ENCODE measurements at regions not wholly inside any gene's neighbourhood (a gene's known extent, or its start where the extent isn't known, plus 50 kb on each side); places are given as distances from the start of the nearest gene placed in this dataset.

- Histone ChIP-seq H3K4me1 (ENCODE audit: low read depth) (no peaks in the 10 kb centered on the region), H3K4me3 (no peak overlapping the region), H3K9me3 (ENCODE audit: low read depth) (no peaks in the 10 kb centered on the region), H3K27me3 (no peaks in the 10 kb centered on the region), H3K27ac (no peak overlapping the region), H3K36me3 (no peaks in the 10 kb centered on the region)
- DNase-seq (ENCODE audit: low read depth in 1 of 2, low spot score in 1 of 2) = no peak
- no peak for TF ChIP-seq CTCF (IDR thresholded peaks at IDR 0.05; ENCODE audit: low read depth, low read length)
Observed at GRCh38 chr16:79500866-79501265, 99.7 kb downstream of the MAF start.

- Histone ChIP-seq H3K9me3 (ENCODE audit: low read depth) (no peaks in the 10 kb centered on the region), H3K27ac (no peak overlapping the region), H3K36me3 (no peaks in the 10 kb centered on the region), H3K4me1 (ENCODE audit: low read depth) (no peaks in the 10 kb centered on the region), H3K27me3 (no peaks in the 10 kb centered on the region), H3K4me3 (no peak overlapping the region)
- no peak for DNase-seq (ENCODE audit: low read depth in 1 of 2, low spot score in 1 of 2)
- no peak for TF ChIP-seq CTCF (IDR thresholded peaks at IDR 0.05; ENCODE audit: low read depth, low read length)
Observed at GRCh38 chr16:79500286-79500685, 100.3 kb downstream of the MAF start.

GRCh38 chr16:79498928-79499327 is 101.6 kb downstream of the MAF start:
- TF ChIP-seq CTCF (IDR thresholded peaks at IDR 0.05; ENCODE audit: low read depth, low read length) = no peak
- Histone ChIP-seq H3K27me3 (no peaks in the 10 kb centered on the region), H3K4me1 (ENCODE audit: low read depth) (no peaks in the 10 kb centered on the region), H3K4me3 (no peak overlapping the region), H3K27ac (no peak overlapping the region), H3K9me3 (ENCODE audit: low read depth) (no peaks in the 10 kb centered on the region), H3K36me3 (no peaks in the 10 kb centered on the region)
- no peak for DNase-seq (ENCODE audit: low read depth in 1 of 2, low spot score in 1 of 2)

GRCh38 chr16:79497606-79498350 is 102.8 kb downstream of the MAF start:
- no peak for DNase-seq (ENCODE audit: low read depth in 1 of 2, low spot score in 1 of 2)
- no peak for TF ChIP-seq CTCF (IDR thresholded peaks at IDR 0.05; ENCODE audit: low read depth, low read length)
- Histone ChIP-seq H3K9me3 (ENCODE audit: low read depth) (no peaks in the 10 kb centered on the region), H3K27ac (no peak overlapping the region), H3K4me1 (ENCODE audit: low read depth) (no peaks in the 10 kb centered on the region), H3K36me3 (no peaks in the 10 kb centered on the region), H3K4me3 (no peak overlapping the region), H3K27me3 (no peaks in the 10 kb centered on the region)

GRCh38 chr16:79493911-79494310 is 106.6 kb downstream of the MAF start:
- H3K36me3 ChIP-seq = no peaks in the 10 kb centered on the region
- no peak for DNase-seq (ENCODE audit: low read depth in 1 of 2, low spot score in 1 of 2)
- no peak overlapping the region for H3K4me3 ChIP-seq
- H3K4me1 ChIP-seq (ENCODE audit: low read depth) = no peaks in the 10 kb centered on the region
- H3K9me3 ChIP-seq (ENCODE audit: low read depth) = no peaks in the 10 kb centered on the region
- H3K27ac ChIP-seq = no peak overlapping the region
- no peaks in the 10 kb centered on the region for H3K27me3 ChIP-seq
- no peak for TF ChIP-seq CTCF (IDR thresholded peaks at IDR 0.05; ENCODE audit: low read depth, low read length)
